GM19328 (cell line): ENCODE measurements at regions not wholly inside any gene's neighbourhood (a gene's known extent, or its start where the extent isn't known, plus 50 kb on each side); places are given as distances from the start of the nearest gene placed in this dataset.
A peak's percentile ranks its signal among the peaks of the same experiment; 100 is the strongest.

Source experiments
- ATAC-seq: cut with Tn5 transposase; IDR thresholded peaks from one replicate; pipeline ENCODE4 v1.9.1; 2021; ENCODE audit warnings: mild to moderate bottlenecking, moderate library complexity; ENCODE audit not compliant: unreplicated experiment

GRCh38 chr21:36532769-36533467, 53.0 kb upstream of the CLDN14 start:
- ATAC-seq: no peak

GRCh38 chr21:36533468-36533848, 53.5 kb upstream of the CLDN14 start:
- ATAC-seq: no peak

GRCh38 chr21:36534656-36535055, 54.7 kb upstream of the CLDN14 start:
- no peak for ATAC-seq

GRCh38 chr21:36535618-36536241, 55.8 kb upstream of the CLDN14 start:
- peak; percentile 49 for ATAC-seq

GRCh38 chr21:36538761-36539160, 58.8 kb upstream of the CLDN14 start:
- ATAC-seq: no peak

GRCh38 chr21:36539434-36540150, 59.7 kb upstream of the CLDN14 start:
- ATAC-seq: no peak

GRCh38 chr21:36540700-36541099, 60.8 kb upstream of the CLDN14 start:
- no peak for ATAC-seq

GRCh38 chr21:36541721-36542139, 61.8 kb upstream of the CLDN14 start:
- no peak for ATAC-seq

GRCh38 chr21:36542312-36543101, 62.6 kb upstream of the CLDN14 start:
- peak; percentile 63 for ATAC-seq

- no peak for ATAC-seq
These were observed 64.0 kb upstream of the CLDN14 start for GRCh38 chr21:36543924-36544323.

GRCh38 chr21:36544545-36544944, 64.6 kb upstream of the CLDN14 start:
- no peak for ATAC-seq

- no peak for ATAC-seq
These were observed 66.0 kb upstream of the CLDN14 start for GRCh38 chr21:36545776-36546511.

GRCh38 chr21:36547464-36547863, 67.5 kb upstream of the CLDN14 start:
- no peak for ATAC-seq

GRCh38 chr21:36548866-36549265, 68.9 kb upstream of the CLDN14 start:
- no peak for ATAC-seq

- no peak for ATAC-seq
These were observed 69.5 kb upstream of the CLDN14 start for GRCh38 chr21:36549470-36549869.

- ATAC-seq: no peak
These were observed 70.8 kb upstream of the CLDN14 start for GRCh38 chr21:36550761-36551160.

- no peak for ATAC-seq
These were observed 71.4 kb upstream of the CLDN14 start for GRCh38 chr21:36551321-36551720.

- no peak for ATAC-seq
These were observed 72.0 kb upstream of the CLDN14 start for GRCh38 chr21:36551731-36552433.

GRCh38 chr21:36552434-36552785, 72.5 kb upstream of the CLDN14 start:
- ATAC-seq: no peak

GRCh38 chr21:36553406-36553805, 73.5 kb upstream of the CLDN14 start:
- no peak for ATAC-seq
